ENCODE measurements at regions not wholly inside any gene's neighbourhood (a gene's known extent, or its start where the extent isn't known, plus 50 kb on each side); places are given as distances from the start of the nearest gene placed in this dataset.
"Not testable (repeated sequence)": the region's sequence is repeated elsewhere in the genome, so short reads cannot be mapped to it uniquely, and the experiment has no call there.

GRCh38 chr20:30164389-30164788 is 1093.1 kb upstream of the DEFB115 start:
- DNase-seq (ENCODE audit: low spot score), result not testable (repeated sequence)

- no peak for DNase-seq (ENCODE audit: low spot score)
These were observed 1089.9 kb upstream of the DEFB115 start for GRCh38 chr20:30167540-30167939.

GRCh38 chr20:30168025-30168799 is 1089.3 kb upstream of the DEFB115 start:
- DNase-seq (ENCODE audit: low spot score), result no peak

- no peak for DNase-seq (ENCODE audit: low spot score)
These were observed 1088.7 kb upstream of the DEFB115 start for GRCh38 chr20:30168800-30169138.

- DNase-seq (ENCODE audit: low spot score), result no peak
These were observed 1081.8 kb upstream of the DEFB115 start for GRCh38 chr20:30175681-30176080.

GRCh38 chr20:30183124-30183523 is 1074.3 kb upstream of the DEFB115 start:
- not testable (repeated sequence) for DNase-seq (ENCODE audit: low spot score)

GRCh38 chr20:30191785-30192184 is 1065.7 kb upstream of the DEFB115 start:
- DNase-seq (ENCODE audit: low spot score), result not testable (repeated sequence)

GRCh38 chr20:30234477-30234876 is 1023.0 kb upstream of the DEFB115 start:
- not testable (repeated sequence) for DNase-seq (ENCODE audit: low spot score)

GRCh38 chr20:30275073-30275472 is 982.4 kb upstream of the DEFB115 start:
- DNase-seq (ENCODE audit: low spot score), result not testable (repeated sequence)

- no peak for DNase-seq (ENCODE audit: low spot score)
These were observed 975.8 kb upstream of the DEFB115 start for GRCh38 chr20:30281584-30282197.

- not testable (repeated sequence) for DNase-seq (ENCODE audit: low spot score)
These were observed 973.8 kb upstream of the DEFB115 start for GRCh38 chr20:30283476-30284280.

- DNase-seq (ENCODE audit: low spot score), result no peak
These were observed 973.1 kb upstream of the DEFB115 start for GRCh38 chr20:30284281-30284905.

GRCh38 chr20:30285677-30286076 is 971.8 kb upstream of the DEFB115 start:
- DNase-seq (ENCODE audit: low spot score), result no peak

- DNase-seq (ENCODE audit: low spot score), result peak; percentile 9
These were observed 971.3 kb upstream of the DEFB115 start for GRCh38 chr20:30286157-30286556.

- DNase-seq (ENCODE audit: low spot score), result not testable (repeated sequence)
These were observed 970.0 kb upstream of the DEFB115 start for GRCh38 chr20:30287459-30287858.

GRCh38 chr20:30288346-30288745 is 969.1 kb upstream of the DEFB115 start:
- DNase-seq (ENCODE audit: low spot score), result no peak

- DNase-seq (ENCODE audit: low spot score), result not testable (repeated sequence)
These were observed 968.4 kb upstream of the DEFB115 start for GRCh38 chr20:30289049-30289448.

GRCh38 chr20:30289711-30290141 is 967.7 kb upstream of the DEFB115 start:
- DNase-seq (ENCODE audit: low spot score), result not testable (repeated sequence)

GRCh38 chr20:30290361-30291063 is 967.0 kb upstream of the DEFB115 start:
- DNase-seq (ENCODE audit: low spot score), result peak; percentile 19

GRCh38 chr20:30291064-30291379 is 966.4 kb upstream of the DEFB115 start:
- DNase-seq (ENCODE audit: low spot score), result not testable (repeated sequence)

- not testable (repeated sequence) for DNase-seq (ENCODE audit: low spot score)
These were observed 965.8 kb upstream of the DEFB115 start for GRCh38 chr20:30291686-30292085.

All from HT-29 (cell line).